HG02678 (cell line): ENCODE measurements at regions not wholly inside any gene's neighbourhood (a gene's known extent, or its start where the extent isn't known, plus 50 kb on each side); places are given as distances from the start of the nearest gene placed in this dataset.

Experiments
- ATAC-seq: cut with Tn5 transposase; IDR thresholded peaks from one replicate; pipeline ENCODE4 v1.9.1; 2021; ENCODE audit warnings: mild to moderate bottlenecking, moderate library complexity; ENCODE audit not compliant: unreplicated experiment

- ATAC-seq: no peak
These were observed 84.2 kb downstream of the ACKR3 start for GRCh38 chr2:236653863-236654262.

- no peak for ATAC-seq
These were observed 84.9 kb downstream of the ACKR3 start for GRCh38 chr2:236654496-236654895.

- no peak for ATAC-seq
These were observed 86.5 kb downstream of the ACKR3 start for GRCh38 chr2:236656166-236656565.

GRCh38 chr2:236656721-236657120 is 87.1 kb downstream of the ACKR3 start:
- no peak for ATAC-seq

- ATAC-seq: no peak
These were observed 87.6 kb downstream of the ACKR3 start for GRCh38 chr2:236657215-236657614.

GRCh38 chr2:236657801-236658200 is 88.2 kb downstream of the ACKR3 start:
- no peak for ATAC-seq

GRCh38 chr2:236658974-236659757 is 89.5 kb downstream of the ACKR3 start:
- no peak for ATAC-seq

GRCh38 chr2:236659758-236660150 is 90.1 kb downstream of the ACKR3 start:
- no peak for ATAC-seq

- no peak for ATAC-seq
These were observed 91.6 kb downstream of the ACKR3 start for GRCh38 chr2:236661061-236661761.

GRCh38 chr2:236661762-236662110 is 92.1 kb downstream of the ACKR3 start:
- ATAC-seq: no peak

- ATAC-seq: no peak
These were observed 92.9 kb downstream of the ACKR3 start for GRCh38 chr2:236662231-236663185.

- ATAC-seq: no peak
These were observed 93.9 kb downstream of the ACKR3 start for GRCh38 chr2:236663287-236664101.

- ATAC-seq: no peak
These were observed 94.5 kb downstream of the ACKR3 start for GRCh38 chr2:236664136-236664535.

GRCh38 chr2:236665101-236665500 is 95.5 kb downstream of the ACKR3 start:
- ATAC-seq: no peak

GRCh38 chr2:236665572-236666118 is 96.0 kb downstream of the ACKR3 start:
- no peak for ATAC-seq

GRCh38 chr2:236666646-236667204 is 97.1 kb downstream of the ACKR3 start:
- no peak for ATAC-seq

- ATAC-seq: no peak
These were observed 97.9 kb downstream of the ACKR3 start for GRCh38 chr2:236667526-236667925.

- ATAC-seq: no peak
These were observed 98.9 kb downstream of the ACKR3 start for GRCh38 chr2:236668531-236668969.

- no peak for ATAC-seq
These were observed 100.6 kb downstream of the ACKR3 start for GRCh38 chr2:236670235-236670620.
